Astrocyte of the cerebellum (primary cell): ENCODE measurements at regions not wholly inside any gene's neighbourhood (a gene's known extent, or its start where the extent isn't known, plus 50 kb on each side); places are given as distances from the start of the nearest gene placed in this dataset.

Experiments
- DNase-seq: peaks from one replicate; pipeline ENCODE4 v3.0.0-alpha.2; 2011; ENCODE audit warnings: low read depth
- H3K4me3 ChIP-seq: 2 replicates; pipeline ENCODE4 v1.5.1; 2011; ENCODE audit warnings: mild to moderate bottlenecking, low read depth, low read length, moderate library complexity
- CTCF ChIP-seq: IDR thresholded peaks from 2 replicates; pipeline ENCODE4 v1.5.1; 2012; ENCODE audit warnings: low read length, low read depth, moderate library complexity, mild to moderate bottlenecking; ENCODE audit errors: missing control alignments
- in situ Hi-C: cut with HindIII; loops from 2 replicates; pipeline ENCODE4 v1.10.0; 2017; ENCODE audit warnings: low sequenced_read_pairs

DNA sequence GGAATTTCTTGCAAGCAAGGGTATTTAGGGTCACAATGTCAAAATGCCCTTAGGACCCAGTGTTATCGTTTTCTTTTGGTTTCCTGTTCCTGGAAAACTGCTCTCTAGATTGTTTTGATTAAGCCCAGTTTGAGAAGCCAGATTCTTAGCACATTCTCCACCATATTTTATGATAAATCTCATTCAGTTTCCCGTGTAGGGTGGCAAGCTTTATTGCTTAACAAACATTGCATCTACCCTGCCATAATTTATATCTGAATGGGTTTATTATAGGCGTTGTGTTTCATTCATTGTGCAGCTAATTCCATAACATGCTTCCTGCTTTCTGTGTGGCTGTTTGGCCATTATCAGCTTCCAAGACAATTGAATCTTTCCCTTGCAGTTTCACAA, 389.1 kb upstream of the DYNLRB2 start:
- no peak overlapping the region for H3K4me3 ChIP-seq
- no peak for TF ChIP-seq CTCF
- in situ Hi-C loops = no loop called here
- no peak for DNase-seq

- DNase-seq = no peak
- no peak for TF ChIP-seq CTCF
- H3K4me3 ChIP-seq = no peak overlapping the region
- in situ Hi-C loops = no loop called here
Observed at GRCh38 chr16:80150978-80151721, 389.6 kb upstream of the DYNLRB2 start.

DNA sequence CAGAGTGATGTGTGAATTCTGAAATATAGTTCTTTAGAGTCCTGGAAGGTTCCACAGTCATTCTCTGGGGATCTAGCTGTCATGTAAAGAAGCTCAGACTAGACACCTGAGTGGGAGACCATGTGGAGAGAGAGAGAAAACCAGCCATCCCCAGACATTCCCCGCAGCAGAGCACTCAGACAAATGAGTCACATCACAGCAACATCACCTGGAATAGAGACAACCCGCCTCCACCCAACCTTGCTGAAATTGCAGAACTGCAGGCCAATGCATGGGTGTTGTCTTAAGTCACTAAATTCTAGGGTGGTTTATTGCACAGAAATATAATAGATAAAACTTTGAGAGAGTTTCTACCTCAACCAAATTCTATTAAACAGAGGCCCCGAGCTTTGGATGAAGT, 392.0 kb upstream of the DYNLRB2 start:
- DNase-seq = no peak
- in situ Hi-C loops = no loop called here
- H3K4me3 ChIP-seq = no peak overlapping the region
- no peak for TF ChIP-seq CTCF

GRCh38 chr16:80147026-80147655, 393.7 kb upstream of the DYNLRB2 start:
- no peak overlapping the region for H3K4me3 ChIP-seq
- DNase-seq = no peak
- no peak for TF ChIP-seq CTCF
- in situ Hi-C loops = no loop called here

GRCh38 chr16:80144191-80144590, 396.6 kb upstream of the DYNLRB2 start:
- H3K4me3 ChIP-seq = no peak overlapping the region
- TF ChIP-seq CTCF = no peak
- in situ Hi-C loops = no loop called here
- DNase-seq = no peak

DNA sequence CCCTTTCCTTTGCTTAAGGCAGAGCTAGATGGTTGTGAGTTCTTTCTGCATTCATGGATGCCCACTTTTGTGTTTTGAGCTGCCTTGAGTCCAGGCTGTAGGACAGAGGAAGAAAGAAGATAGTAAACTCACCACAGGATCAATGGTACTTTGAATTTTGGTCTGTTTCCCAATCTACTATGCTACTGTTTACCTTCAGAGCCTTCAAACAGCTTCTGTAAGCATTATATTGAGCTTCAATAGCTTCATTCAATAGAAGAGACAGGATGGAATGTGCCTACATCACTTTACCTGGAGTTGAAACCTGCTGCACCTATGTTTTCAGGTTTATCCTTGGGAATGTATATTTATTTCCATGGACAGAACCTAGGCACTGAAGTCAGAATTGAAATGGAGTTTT, 397.9 kb upstream of the DYNLRB2 start:
- in situ Hi-C loops = no loop called here
- no peak for TF ChIP-seq CTCF
- no peak for DNase-seq
- H3K4me3 ChIP-seq = no peak overlapping the region
